Loucy (cell line): ENCODE measurements at regions not wholly inside any gene's neighbourhood (a gene's known extent, or its start where the extent isn't known, plus 50 kb on each side); places are given as distances from the start of the nearest gene placed in this dataset.

Experiments used
- H2AFZ ChIP-seq: fragments of 200-600 bp; sonication (generic); 2 replicates; pipeline ENCODE4 v1.6.0; 2016; ENCODE audit warnings: antibody characterized with exemption, mild to moderate bottlenecking, low read length, moderate library complexity
- H3F3A ChIP-seq: fragments of 200-600 bp; 2 replicates; pipeline ENCODE4 v1.6.0; 2016; ENCODE audit warnings: antibody characterized with exemption, low read depth, mild to moderate bottlenecking
- H3K27me3 ChIP-seq: fragments of 200-600 bp; sonication (generic); 2 replicates; pipeline ENCODE4 v1.6.1; 2014; ENCODE audit warnings: low read length, mild to moderate bottlenecking; ENCODE audit not compliant: insufficient read depth, poor library complexity, severe bottlenecking
- H3K36me3 ChIP-seq: fragments of 200-600 bp; sonication (generic); 2 replicates; pipeline ENCODE4 v1.6.1; 2016; ENCODE audit warnings: low read length; ENCODE audit not compliant: insufficient read depth
- H3K4me1 ChIP-seq: fragments of 200-600 bp; sonication (generic); 2 replicates; pipeline ENCODE4 v1.5.1; 2014; ENCODE audit warnings: low read length, mild to moderate bottlenecking; ENCODE audit not compliant: insufficient read depth, poor library complexity, severe bottlenecking
- H3K4me2 ChIP-seq: fragments of 200-600 bp; sonication (generic); 2 replicates; pipeline ENCODE4 v1.6.0; 2014; ENCODE audit warnings: antibody characterized with exemption, low read length, low read depth, mild to moderate bottlenecking; ENCODE audit not compliant: poor library complexity, severe bottlenecking
- H3K4me3 ChIP-seq: fragments of 200-600 bp; sonication (generic); 2 replicates; pipeline ENCODE4 v1.5.1; 2014; ENCODE audit warnings: low read length, mild to moderate bottlenecking, mixed read lengths; ENCODE audit not compliant: poor library complexity, severe bottlenecking
- H3K79me2 ChIP-seq: fragments of 200-600 bp; sonication (generic); 2 replicates; pipeline ENCODE4 v1.6.1; 2014; ENCODE audit warnings: low read length; ENCODE audit not compliant: insufficient read depth
- H3K9ac ChIP-seq: fragments of 200-600 bp; sonication (generic); 2 replicates; pipeline ENCODE4 v1.6.0; 2014; ENCODE audit warnings: mild to moderate bottlenecking, low read depth, low read length, moderate library complexity; ENCODE audit not compliant: poor library complexity, severe bottlenecking
- H3K9me2 ChIP-seq: fragments of 200-600 bp; sonication (generic); replicated peaks from 2 replicates; pipeline ENCODE4 v1.6.1; 2016; ENCODE audit warnings: low read depth, low read length, mixed read lengths
- H3K9me3 ChIP-seq: fragments of 200-600 bp; sonication (generic); 2 replicates; pipeline ENCODE4 v1.6.1; 2014; ENCODE audit warnings: mild to moderate bottlenecking, antibody characterized with exemption, low read length, low read depth; ENCODE audit not compliant: insufficient read depth
- H4K20me1 ChIP-seq: fragments of 200-600 bp; sonication (generic); 2 replicates; pipeline ENCODE4 v1.6.0; 2014; ENCODE audit warnings: antibody characterized with exemption, low read length, mild to moderate bottlenecking; ENCODE audit not compliant: insufficient read depth, poor library complexity, severe bottlenecking
- EZH2phosphoT487 ChIP-seq: fragments of 200-600 bp; IDR thresholded peaks from 2 replicates; pipeline ENCODE4 v1.6.1; 2018; ENCODE audit warnings: antibody characterized with exemption, mild to moderate bottlenecking, moderate library complexity, borderline replicate concordance
- TF ChIP-seq, protein P1 (sequence below): fragments of 200-600 bp; sonication (generic); conservative IDR thresholded peaks from 2 replicates; pipeline ENCODE4 v1.5.1; 2014; ENCODE audit warnings: mild to moderate bottlenecking, antibody characterized with exemption, low read length

GRCh38 chr18:56517196-56517595 lies 121.2 kb downstream of the TXNL1 start:
- no peaks in the 10 kb centered on the region for H3K9me2 ChIP-seq
- H3K4me1 ChIP-seq = no peaks in the 10 kb centered on the region
- no peaks in the 10 kb centered on the region for H3F3A ChIP-seq
- H3K9ac ChIP-seq = no peak overlapping the region
- H3K27me3 ChIP-seq = no peaks in the 10 kb centered on the region
- no peak overlapping the region for H3K4me3 ChIP-seq
- H3K79me2 ChIP-seq = no peaks in the 10 kb centered on the region
- H3K4me2 ChIP-seq = no peak overlapping the region
- no peak overlapping the region for H2AFZ ChIP-seq
- TF ChIP-seq, protein P1, sequence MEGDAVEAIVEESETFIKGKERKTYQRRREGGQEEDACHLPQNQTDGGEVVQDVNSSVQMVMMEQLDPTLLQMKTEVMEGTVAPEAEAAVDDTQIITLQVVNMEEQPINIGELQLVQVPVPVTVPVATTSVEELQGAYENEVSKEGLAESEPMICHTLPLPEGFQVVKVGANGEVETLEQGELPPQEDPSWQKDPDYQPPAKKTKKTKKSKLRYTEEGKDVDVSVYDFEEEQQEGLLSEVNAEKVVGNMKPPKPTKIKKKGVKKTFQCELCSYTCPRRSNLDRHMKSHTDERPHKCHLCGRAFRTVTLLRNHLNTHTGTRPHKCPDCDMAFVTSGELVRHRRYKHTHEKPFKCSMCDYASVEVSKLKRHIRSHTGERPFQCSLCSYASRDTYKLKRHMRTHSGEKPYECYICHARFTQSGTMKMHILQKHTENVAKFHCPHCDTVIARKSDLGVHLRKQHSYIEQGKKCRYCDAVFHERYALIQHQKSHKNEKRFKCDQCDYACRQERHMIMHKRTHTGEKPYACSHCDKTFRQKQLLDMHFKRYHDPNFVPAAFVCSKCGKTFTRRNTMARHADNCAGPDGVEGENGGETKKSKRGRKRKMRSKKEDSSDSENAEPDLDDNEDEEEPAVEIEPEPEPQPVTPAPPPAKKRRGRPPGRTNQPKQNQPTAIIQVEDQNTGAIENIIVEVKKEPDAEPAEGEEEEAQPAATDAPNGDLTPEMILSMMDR = no peak
- no peak for TF ChIP-seq EZH2phosphoT487
- no peaks in the 10 kb centered on the region for H4K20me1 ChIP-seq
- no peaks in the 10 kb centered on the region for H3K36me3 ChIP-seq
- no peaks in the 10 kb centered on the region for H3K9me3 ChIP-seq

- H3K4me1 ChIP-seq = no peaks in the 10 kb centered on the region
- no peaks in the 10 kb centered on the region for H3K9me2 ChIP-seq
- no peaks in the 10 kb centered on the region for H3K36me3 ChIP-seq
- H3K9ac ChIP-seq = no peak overlapping the region
- TF ChIP-seq, protein P1 = no peak
- no peak for TF ChIP-seq EZH2phosphoT487
- H3K4me3 ChIP-seq = no peak overlapping the region
- H2AFZ ChIP-seq = no peak overlapping the region
- no peaks in the 10 kb centered on the region for H3K9me3 ChIP-seq
- no peaks in the 10 kb centered on the region for H4K20me1 ChIP-seq
- H3K27me3 ChIP-seq = no peaks in the 10 kb centered on the region
- H3K79me2 ChIP-seq = no peaks in the 10 kb centered on the region
- no peaks in the 10 kb centered on the region for H3F3A ChIP-seq
- H3K4me2 ChIP-seq = no peak overlapping the region
Measured at GRCh38 chr18:56516789-56517188, 121.6 kb downstream of the TXNL1 start.

DNA sequence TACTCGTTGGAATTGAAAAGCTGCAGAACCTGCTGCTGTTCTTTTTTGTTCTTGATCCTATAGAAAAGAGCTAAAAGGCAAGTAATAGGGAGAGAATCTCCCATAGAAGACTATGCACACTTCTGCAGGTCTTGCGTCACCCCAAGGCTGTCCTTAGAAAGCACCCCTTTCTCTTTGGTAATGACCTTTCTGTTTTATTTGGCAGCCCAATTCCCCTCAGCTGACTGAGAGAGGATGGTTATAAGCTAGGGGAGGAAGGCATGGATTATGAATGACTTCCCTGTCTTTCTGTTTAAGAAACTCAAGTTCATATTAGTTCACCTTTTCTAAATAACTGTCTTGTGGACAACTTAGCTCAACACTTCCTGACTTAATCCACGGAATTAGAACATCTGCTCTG lies 122.9 kb downstream of the TXNL1 start:
- Histone ChIP-seq H3K4me3 (no peak overlapping the region), H3K27me3 (no peaks in the 10 kb centered on the region), H3K4me1 (no peaks in the 10 kb centered on the region), H3K4me2 (no peak overlapping the region), H3K9me3 (no peaks in the 10 kb centered on the region), H4K20me1 (no peaks in the 10 kb centered on the region), H3K36me3 (no peaks in the 10 kb centered on the region), H3F3A (no peaks in the 10 kb centered on the region), H2AFZ (no peak overlapping the region), H3K9me2 (no peaks in the 10 kb centered on the region), H3K9ac (no peak overlapping the region), H3K79me2 (no peaks in the 10 kb centered on the region)
- TF ChIP-seq, protein P1 = no peak
